HUES6 (cell line): ENCODE measurements at regions not wholly inside any gene's neighbourhood (a gene's known extent, or its start where the extent isn't known, plus 50 kb on each side); places are given as distances from the start of the nearest gene placed in this dataset.

Experiments
- H3K27ac ChIP-seq: 2 replicates; pipeline ENCODE4 v1.7.0; 2013; ENCODE audit warnings: low read depth, mild to moderate bottlenecking, low read length, inconsistent platforms
- H3K27me3 ChIP-seq: 2 replicates; pipeline ENCODE4 v1.6.1; 2013; ENCODE audit warnings: low read length; ENCODE audit not compliant: control insufficient read depth, insufficient read depth
- H3K36me3 ChIP-seq: 2 replicates; pipeline ENCODE4 v1.6.1; 2013; ENCODE audit warnings: low read length; ENCODE audit not compliant: control insufficient read depth, insufficient read depth
- H3K4me1 ChIP-seq: 2 replicates; pipeline ENCODE4 v1.6.1; 2013; ENCODE audit warnings: low read length; ENCODE audit not compliant: control insufficient read depth, insufficient read depth
- H3K4me3 ChIP-seq: 2 replicates; pipeline ENCODE4 v1.5.1; 2013; ENCODE audit warnings: low read depth, low read length
- H3K9ac ChIP-seq: one replicate; pipeline ENCODE4 v1.6.1; 2013; ENCODE audit warnings: mild to moderate bottlenecking, low read length
- H3K9me3 ChIP-seq: 2 replicates; pipeline ENCODE4 v1.6.1; 2013; ENCODE audit warnings: low read depth, low read length; ENCODE audit not compliant: control insufficient read depth, insufficient read depth

GRCh38 chr3:187906416-187906815, 161.1 kb upstream of the BCL6 start:
- Histone ChIP-seq H3K9ac (no peak overlapping the region), H3K27ac (no peak overlapping the region), H3K36me3 (no peaks in the 10 kb centered on the region), H3K4me1 (peaks cover 9% of the 10 kb centered on the region), H3K9me3 (no peaks in the 10 kb centered on the region), H3K4me3 (no peak overlapping the region), H3K27me3 (no peaks in the 10 kb centered on the region)

GRCh38 chr3:187906920-187907319, 161.7 kb upstream of the BCL6 start:
- Histone ChIP-seq H3K4me3 (no peak overlapping the region), H3K27ac (no peak overlapping the region), H3K4me1 (peaks cover 4% of the 10 kb centered on the region; the same call in 1 of the 2 replicates), H3K9me3 (no peaks in the 10 kb centered on the region), H3K36me3 (no peaks in the 10 kb centered on the region), H3K9ac (no peak overlapping the region), H3K27me3 (no peaks in the 10 kb centered on the region)

GRCh38 chr3:187909866-187910265, 164.6 kb upstream of the BCL6 start:
- Histone ChIP-seq H3K4me3 (no peak overlapping the region), H3K9ac (no peak overlapping the region), H3K9me3 (no peaks in the 10 kb centered on the region), H3K27ac (no peak overlapping the region), H3K4me1 (peaks cover 13% of the 10 kb centered on the region), H3K36me3 (no peaks in the 10 kb centered on the region), H3K27me3 (no peaks in the 10 kb centered on the region)

GRCh38 chr3:187912007-187912406, 166.7 kb upstream of the BCL6 start:
- Histone ChIP-seq H3K4me3 (no peak overlapping the region), H3K4me1 (peaks cover 33% of the 10 kb centered on the region), H3K27ac (no peak overlapping the region), H3K27me3 (no peaks in the 10 kb centered on the region), H3K9ac (no peak overlapping the region), H3K9me3 (no peaks in the 10 kb centered on the region), H3K36me3 (no peaks in the 10 kb centered on the region)

DNA sequence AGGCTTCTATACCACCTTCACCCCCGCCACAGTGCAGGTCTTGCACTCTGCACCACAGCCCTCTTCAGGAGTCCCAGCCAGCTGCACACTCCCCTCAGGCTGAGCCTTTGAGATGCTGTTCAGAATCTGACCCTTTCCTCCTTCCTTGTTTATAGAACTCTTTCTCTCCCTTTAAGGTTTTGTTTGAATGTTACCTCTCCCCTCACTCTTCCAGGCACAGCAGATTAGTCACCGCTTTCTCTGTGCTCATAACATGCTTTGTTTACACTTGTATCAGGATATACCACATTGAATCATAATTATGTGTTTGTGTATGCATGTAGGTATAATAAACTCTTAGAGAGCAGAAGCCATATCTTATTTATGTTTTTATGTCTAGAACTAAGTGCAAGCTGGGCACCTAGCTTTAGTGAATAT, 168.4 kb upstream of the BCL6 start:
- Histone ChIP-seq H3K4me3 (no peak overlapping the region), H3K4me1 (peaks cover 49% of the 10 kb centered on the region), H3K27me3 (no peaks in the 10 kb centered on the region), H3K9me3 (no peaks in the 10 kb centered on the region), H3K36me3 (no peaks in the 10 kb centered on the region), H3K27ac (no peak overlapping the region), H3K9ac (no peak overlapping the region)

GRCh38 chr3:187914231-187914630, 169.0 kb upstream of the BCL6 start:
- Histone ChIP-seq H3K27ac (no peak overlapping the region), H3K9me3 (no peaks in the 10 kb centered on the region), H3K4me1 (peaks cover 55% of the 10 kb centered on the region), H3K4me3 (no peak overlapping the region), H3K36me3 (no peaks in the 10 kb centered on the region), H3K27me3 (no peaks in the 10 kb centered on the region), H3K9ac (no peak overlapping the region)

- Histone ChIP-seq H3K36me3 (no peaks in the 10 kb centered on the region), H3K9ac (no peak overlapping the region), H3K27me3 (no peaks in the 10 kb centered on the region), H3K4me3 (no peak overlapping the region), H3K4me1 (peaks cover 55% of the 10 kb centered on the region), H3K9me3 (no peaks in the 10 kb centered on the region), H3K27ac (no peak overlapping the region)
Measured at GRCh38 chr3:187916072-187916471, 170.8 kb upstream of the BCL6 start.

GRCh38 chr3:187918081-187918644, 172.9 kb upstream of the BCL6 start:
- Histone ChIP-seq H3K9me3 (no peaks in the 10 kb centered on the region), H3K4me3 (peak overlapping the region; percentile 7; the same call in 1 of the 2 replicates), H3K9ac (no peak overlapping the region), H3K4me1 (peaks cover 55% of the 10 kb centered on the region), H3K36me3 (no peaks in the 10 kb centered on the region), H3K27ac (no peak overlapping the region), H3K27me3 (no peaks in the 10 kb centered on the region)

DNA sequence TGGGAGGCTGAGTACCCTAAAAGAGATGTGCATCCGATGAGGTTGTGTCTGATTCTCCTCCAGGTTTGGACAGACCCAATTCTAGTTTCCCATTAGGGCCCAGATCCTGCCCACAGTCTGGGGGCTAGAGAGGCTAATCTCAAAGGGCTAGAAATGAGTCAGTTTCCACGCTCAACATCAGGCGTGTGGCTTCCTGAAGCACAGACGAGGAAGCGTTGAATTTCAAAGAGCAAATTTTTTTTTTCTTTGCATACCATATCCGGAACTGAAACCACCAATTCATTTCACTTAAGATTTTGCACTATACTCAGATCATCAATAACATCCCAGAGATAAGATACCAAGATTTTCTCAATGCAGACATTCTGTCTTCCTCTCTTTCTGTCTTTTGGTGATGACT, 173.8 kb upstream of the BCL6 start:
- Histone ChIP-seq H3K27ac (no peak overlapping the region), H3K9me3 (peaks cover 2% of the 10 kb centered on the region; the same call in 1 of the 2 replicates), H3K9ac (no peak overlapping the region), H3K4me1 (peaks cover 48% of the 10 kb centered on the region), H3K4me3 (no peak overlapping the region), H3K27me3 (no peaks in the 10 kb centered on the region), H3K36me3 (no peaks in the 10 kb centered on the region)

GRCh38 chr3:187919544-187919943, 174.3 kb upstream of the BCL6 start:
- Histone ChIP-seq H3K9me3 (peaks cover 7% of the 10 kb centered on the region), H3K4me1 (peaks cover 44% of the 10 kb centered on the region), H3K27ac (no peak overlapping the region), H3K27me3 (no peaks in the 10 kb centered on the region), H3K9ac (no peak overlapping the region), H3K4me3 (no peak overlapping the region), H3K36me3 (no peaks in the 10 kb centered on the region)

DNA sequence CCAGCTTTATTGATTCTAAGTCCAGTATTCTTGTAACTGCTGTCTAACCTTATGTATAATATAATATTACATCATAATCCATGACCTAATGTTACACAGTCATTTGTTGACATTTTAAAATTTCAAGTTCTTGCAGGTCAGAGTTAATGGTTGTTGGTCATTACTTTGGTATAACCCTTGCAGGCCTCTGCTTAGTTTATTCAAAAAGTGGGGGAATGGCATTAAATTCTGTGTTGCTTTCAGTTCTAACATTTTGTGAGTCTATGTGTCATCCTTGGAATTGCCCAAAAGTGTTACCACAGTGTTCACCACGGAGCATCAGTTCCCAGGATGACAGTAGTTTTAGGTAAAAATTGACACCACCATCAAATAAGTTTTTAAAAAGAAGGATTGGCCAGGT, 174.8 kb upstream of the BCL6 start:
- no peaks in the 10 kb centered on the region for H3K36me3 ChIP-seq
- no peak overlapping the region for H3K9ac ChIP-seq
- no peak overlapping the region for H3K27ac ChIP-seq
- peaks cover 42% of the 10 kb centered on the region for H3K4me1 ChIP-seq
- H3K27me3 ChIP-seq: no peaks in the 10 kb centered on the region
- peaks cover 12% of the 10 kb centered on the region for H3K9me3 ChIP-seq
- H3K4me3 ChIP-seq: no peak overlapping the region

GRCh38 chr3:187920913-187921312, 175.6 kb upstream of the BCL6 start:
- Histone ChIP-seq H3K27ac (no peak overlapping the region), H3K9me3 (peaks cover 18% of the 10 kb centered on the region), H3K36me3 (no peaks in the 10 kb centered on the region), H3K27me3 (no peaks in the 10 kb centered on the region), H3K9ac (no peak overlapping the region), H3K4me3 (no peak overlapping the region), H3K4me1 (peaks cover 33% of the 10 kb centered on the region)
